Eye (tissue), 1 donor: ENCODE measurements at regions not wholly inside any gene's neighbourhood (a gene's known extent, or its start where the extent isn't known, plus 50 kb on each side); places are given as distances from the start of the nearest gene placed in this dataset.

Source experiments
- DNase-seq: peaks from one replicate; pipeline ENCODE4 v3.0.0-alpha.2; 2015

GRCh38 chr7:142400042-142400533, 142.2 kb upstream of the PRSS58 start:
- DNase-seq, result no peak

GRCh38 chr7:142391191-142391992, 133.5 kb upstream of the PRSS58 start:
- peak; percentile 51 for DNase-seq

- DNase-seq, result peak; percentile 33
Observed at GRCh38 chr7:142389544-142389943, 131.7 kb upstream of the PRSS58 start.

- DNase-seq, result peak; percentile 72
Observed at GRCh38 chr7:142385491-142386340, 127.9 kb upstream of the PRSS58 start.

GRCh38 chr7:142384493-142384922, 126.7 kb upstream of the PRSS58 start:
- no peak for DNase-seq

GRCh38 chr7:142383841-142384492, 126.1 kb upstream of the PRSS58 start:
- no peak for DNase-seq

- no peak for DNase-seq
Observed at GRCh38 chr7:142381727-142382390, 124.0 kb upstream of the PRSS58 start.

- peak; percentile 55 for DNase-seq
Observed at GRCh38 chr7:142380069-142380468, 122.2 kb upstream of the PRSS58 start.

GRCh38 chr7:142379201-142379885, 121.5 kb upstream of the PRSS58 start:
- peak; percentile 62 for DNase-seq

- no peak for DNase-seq
Observed at GRCh38 chr7:142377567-142377966, 119.7 kb upstream of the PRSS58 start.

- no peak for DNase-seq
Observed at GRCh38 chr7:142376356-142376997, 118.6 kb upstream of the PRSS58 start.

- DNase-seq, result no peak
Observed at GRCh38 chr7:142375710-142376313, 118.0 kb upstream of the PRSS58 start.

- no peak for DNase-seq
Observed at GRCh38 chr7:142372727-142373126, 114.9 kb upstream of the PRSS58 start.

GRCh38 chr7:142371586-142372377, 113.9 kb upstream of the PRSS58 start:
- DNase-seq, result no peak

GRCh38 chr7:142365410-142365842, 107.6 kb upstream of the PRSS58 start:
- no peak for DNase-seq

- DNase-seq, result no peak
Observed at GRCh38 chr7:142364551-142364950, 106.7 kb upstream of the PRSS58 start.

GRCh38 chr7:142362349-142362748, 104.5 kb upstream of the PRSS58 start:
- DNase-seq, result no peak

GRCh38 chr7:142359694-142360279, 101.9 kb upstream of the PRSS58 start:
- no peak for DNase-seq

- peak; percentile 82 for DNase-seq
Observed at GRCh38 chr7:142357953-142358520, 100.2 kb upstream of the PRSS58 start.
